T-helper 2 cell (primary cell): ENCODE measurements at regions not wholly inside any gene's neighbourhood (a gene's known extent, or its start where the extent isn't known, plus 50 kb on each side); places are given as distances from the start of the nearest gene placed in this dataset.

ENCODE experiments used
- DNase-seq, 5 experiments: peaks; one replicate each; pipeline versions ENCODE4 v3.0.0 to v3.0.0-alpha.2; 2012 to 2022

- DNase-seq, result no peak
Measured at GRCh38 chr13:108534728-108535127, 94.7 kb upstream of the MYO16 start.

GRCh38 chr13:108549934-108550333 lies 79.5 kb upstream of the MYO16 start:
- no peak for DNase-seq

DNA sequence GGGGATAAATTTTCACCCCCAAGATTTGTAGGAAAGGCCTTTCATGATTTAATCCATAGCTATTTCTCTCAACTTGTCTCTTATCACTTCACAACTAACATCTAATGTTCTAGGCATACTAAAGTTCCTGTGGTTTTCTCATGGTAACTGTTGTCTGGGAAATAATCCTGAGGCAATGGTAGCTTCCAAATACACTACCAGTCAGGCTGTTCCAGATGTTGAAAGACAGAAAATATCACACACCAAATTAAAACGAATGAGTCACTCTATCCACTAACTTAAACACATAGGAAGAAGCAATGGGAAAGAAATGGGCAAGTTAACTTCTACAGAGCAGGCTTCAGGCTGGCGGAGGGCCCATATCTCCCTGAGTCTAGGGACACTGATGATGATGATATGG lies 77.7 kb upstream of the MYO16 start:
- no peak for DNase-seq

- DNase-seq, result no peak
Measured at GRCh38 chr13:108558489-108558888, 70.9 kb upstream of the MYO16 start.

GRCh38 chr13:108560093-108560492 lies 69.3 kb upstream of the MYO16 start:
- no peak for DNase-seq

- DNase-seq, result no peak
Measured at GRCh38 chr13:108561149-108561548, 68.3 kb upstream of the MYO16 start.

GRCh38 chr13:108566413-108567170 lies 62.8 kb upstream of the MYO16 start:
- DNase-seq, result no peak

- DNase-seq, result no peak
Measured at GRCh38 chr13:108572782-108573211, 56.6 kb upstream of the MYO16 start.

DNA sequence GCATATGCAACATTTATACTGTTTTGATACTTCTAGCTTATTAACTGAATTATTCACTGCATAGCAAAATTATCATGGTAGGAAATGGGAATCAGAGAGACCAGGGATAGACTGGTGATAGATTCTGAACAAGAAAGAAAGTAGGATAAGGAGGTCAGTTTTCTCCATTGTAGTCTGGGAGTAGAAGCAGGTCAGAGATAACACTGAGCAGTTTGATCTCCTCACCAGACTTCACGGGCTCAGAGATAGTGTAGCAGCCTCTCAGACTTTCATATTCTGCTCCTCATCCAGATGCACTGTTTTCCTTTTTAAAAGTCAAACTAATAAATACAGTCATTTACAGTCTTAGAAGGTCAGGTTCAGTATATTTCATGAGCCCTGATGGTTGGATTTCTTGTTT lies 56.0 kb upstream of the MYO16 start:
- no peak for DNase-seq

DNA sequence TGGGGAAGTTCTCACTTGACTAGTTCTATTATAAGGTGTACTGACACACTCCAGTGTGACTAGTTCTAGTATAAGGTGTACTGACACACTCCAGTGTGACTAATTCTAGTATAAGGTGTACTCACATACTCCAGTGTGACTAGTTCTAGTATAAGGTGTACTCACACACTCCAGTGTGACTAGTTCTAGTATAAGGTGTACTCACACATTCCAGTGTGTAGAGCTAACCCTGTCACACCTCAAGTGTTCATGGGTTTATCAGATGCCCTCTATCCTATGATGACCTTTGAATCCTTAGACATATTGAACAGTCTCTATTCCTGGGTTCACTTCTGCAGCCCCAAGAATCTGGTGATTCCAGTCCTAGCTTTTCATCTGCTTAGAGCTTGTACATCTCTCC lies 54.6 kb upstream of the MYO16 start:
- DNase-seq, result no peak

DNA sequence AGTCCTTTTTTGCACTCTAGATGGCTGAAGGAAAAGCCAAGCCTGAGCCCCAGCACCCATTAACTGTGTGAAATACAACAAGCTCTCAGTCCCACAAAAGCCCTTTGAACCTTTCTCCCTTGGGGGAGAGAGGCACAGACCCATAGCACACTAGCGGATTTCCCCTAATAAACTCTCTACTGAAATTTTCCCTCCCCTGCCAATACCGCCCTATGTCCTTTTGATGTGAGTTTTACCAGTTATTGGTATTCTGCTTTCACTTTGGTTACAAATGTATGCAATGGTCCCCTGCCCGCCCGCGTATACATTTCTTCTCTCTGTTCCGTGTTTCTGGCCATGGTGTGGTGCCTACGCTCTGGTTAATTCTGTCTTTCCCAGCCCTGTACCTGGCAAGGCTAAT lies 54.0 kb upstream of the MYO16 start:
- no peak for DNase-seq
